Sigmoid colon (tissue), 4 donors: ENCODE measurements at regions not wholly inside any gene's neighbourhood (a gene's known extent, or its start where the extent isn't known, plus 50 kb on each side); places are given as distances from the start of the nearest gene placed in this dataset.

Experiments used
- CTCF ChIP-seq, 4 experiments: fragments of 450-650 bp in 3 of 4; fragments of 200-600 bp in 1 of 4; IDR thresholded peaks; one replicate each; pipeline ENCODE4 v1.5.1; 2016 to 2019; ENCODE audit warnings: antibody characterized with exemption in 4 of 4, mild to moderate bottlenecking in 3 of 4, moderate library complexity in 2 of 4
- EP300 ChIP-seq, 4 donors: sonication (generic); formaldehyde crosslinking; IDR thresholded peaks; one replicate each; pipeline ENCODE4 v1.6.1; 2017; ENCODE audit warnings: antibody characterized with exemption in 4 of 4
- POLR2A ChIP-seq, 2 donors: fragments of 450-650 bp; IDR thresholded peaks; one replicate each; pipeline ENCODE4 v1.6.1; 2016; ENCODE audit warnings: antibody characterized with exemption in 2 of 2, mild to moderate bottlenecking in 2 of 2, moderate library complexity in 2 of 2
- POLR2AphosphoS5 ChIP-seq, 4 donors: sonication (generic); formaldehyde crosslinking; IDR thresholded peaks; one replicate each; pipeline ENCODE4 v1.6.1; 2017; ENCODE audit warnings: antibody characterized with exemption in 4 of 4

GRCh38 chr7:156220701-156221100 lies 408.4 kb upstream of the SHH start:
- no peak for TF ChIP-seq CTCF (IDR thresholded peaks at IDR 0.05)
- TF ChIP-seq POLR2AphosphoS5 (IDR thresholded peaks at IDR 0.05), result no peak
- no peak for TF ChIP-seq POLR2A (IDR thresholded peaks at IDR 0.05)
- no peak for TF ChIP-seq EP300 (IDR thresholded peaks at IDR 0.05)
